ENCODE measurements at regions not wholly inside any gene's neighbourhood (a gene's known extent, or its start where the extent isn't known, plus 50 kb on each side); places are given as distances from the start of the nearest gene placed in this dataset.
"Not testable (repeated sequence)": the region's sequence is repeated elsewhere in the genome, so short reads cannot be mapped to it uniquely, and the experiment has no call there.

DNA sequence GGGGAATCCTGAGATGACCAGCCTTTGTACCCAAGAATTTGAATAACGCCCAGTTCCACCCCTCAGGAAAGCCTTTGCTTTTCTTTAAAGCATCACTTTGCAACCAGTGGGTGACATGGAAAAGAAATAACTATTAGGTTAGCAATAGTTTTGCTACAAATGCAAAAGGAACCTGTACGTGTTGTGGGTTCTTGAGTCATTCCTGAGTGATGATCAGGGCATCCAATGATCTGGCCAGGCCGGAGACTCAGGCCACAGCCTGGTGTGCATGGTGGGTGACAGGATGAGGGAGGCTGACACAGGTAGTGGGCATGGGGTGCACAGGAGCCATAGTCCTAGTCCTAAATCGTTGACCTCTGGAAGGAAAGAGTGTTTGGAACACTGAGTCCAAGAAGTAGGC is 321.4 kb upstream of the IL12A start:
- no peaks in the 10 kb centered on the region for H3K36me3 Mint-ChIP-seq
- H3K4me1 Mint-ChIP-seq = no peaks in the 10 kb centered on the region
- ATAC-seq = no peak
- H3K9me3 Mint-ChIP-seq = peaks cover 2% of the 10 kb centered on the region
- H3K27me3 Mint-ChIP-seq = no peaks in the 10 kb centered on the region
- H3K27ac Mint-ChIP-seq = no peak overlapping the region
- no peak overlapping the region for H3K4me3 Mint-ChIP-seq

GRCh38 chr3:159668461-159668860 is 320.2 kb upstream of the IL12A start:
- Mint-ChIP-seq H3K27me3 (no peaks in the 10 kb centered on the region), H3K4me3 (no peak overlapping the region), H3K4me1 (no peaks in the 10 kb centered on the region), H3K9me3 (no peaks in the 10 kb centered on the region), H3K36me3 (no peaks in the 10 kb centered on the region), H3K27ac (no peak overlapping the region)
- no peak for ATAC-seq

- Mint-ChIP-seq H3K4me3 (no peak overlapping the region), H3K27me3 (no peaks in the 10 kb centered on the region), H3K36me3 (no peaks in the 10 kb centered on the region), H3K4me1 (no peaks in the 10 kb centered on the region), H3K27ac (no peak overlapping the region), H3K9me3 (no peaks in the 10 kb centered on the region)
- ATAC-seq = no peak
Observed at GRCh38 chr3:159668990-159669476, 319.6 kb upstream of the IL12A start.

- H3K4me1 Mint-ChIP-seq = no peaks in the 10 kb centered on the region
- H3K27me3 Mint-ChIP-seq = no peaks in the 10 kb centered on the region
- H3K36me3 Mint-ChIP-seq = no peaks in the 10 kb centered on the region
- no peak overlapping the region for H3K4me3 Mint-ChIP-seq
- no peak for ATAC-seq
- no peak overlapping the region for H3K27ac Mint-ChIP-seq
- H3K9me3 Mint-ChIP-seq = no peaks in the 10 kb centered on the region
Observed at GRCh38 chr3:159669766-159670165, 318.9 kb upstream of the IL12A start.

- no peaks in the 10 kb centered on the region for H3K4me1 Mint-ChIP-seq
- no peak overlapping the region for H3K4me3 Mint-ChIP-seq
- no peaks in the 10 kb centered on the region for H3K27me3 Mint-ChIP-seq
- H3K9me3 Mint-ChIP-seq = no peaks in the 10 kb centered on the region
- H3K36me3 Mint-ChIP-seq = no peaks in the 10 kb centered on the region
- H3K27ac Mint-ChIP-seq = no peak overlapping the region
- ATAC-seq = no peak
Observed at GRCh38 chr3:159672728-159673688, 315.6 kb upstream of the IL12A start.

DNA sequence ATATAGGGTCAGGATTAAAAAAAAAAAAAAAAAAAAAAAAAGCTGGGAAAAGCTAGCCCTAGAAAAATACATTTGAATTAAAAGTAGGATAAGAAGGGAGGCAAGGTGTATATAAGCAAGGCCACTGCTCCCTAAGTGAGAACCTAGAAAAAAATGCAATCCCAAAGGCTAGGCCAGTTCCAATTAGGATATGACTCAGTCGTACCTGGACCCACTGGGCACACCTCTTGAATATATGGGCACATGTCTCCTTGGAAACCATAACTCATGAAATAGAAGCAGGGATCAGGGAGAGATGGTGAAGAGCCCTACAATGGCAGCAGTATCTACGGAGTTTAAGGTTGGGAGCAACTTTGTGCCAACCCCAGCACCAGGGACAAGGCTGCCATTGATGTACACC is 314.1 kb upstream of the IL12A start:
- ATAC-seq = no peak
- Mint-ChIP-seq H3K27me3 (no peaks in the 10 kb centered on the region), H3K27ac (no peak overlapping the region), H3K4me1 (no peaks in the 10 kb centered on the region), H3K9me3 (no peaks in the 10 kb centered on the region), H3K4me3 (no peak overlapping the region), H3K36me3 (no peaks in the 10 kb centered on the region)

- no peak overlapping the region for H3K4me3 Mint-ChIP-seq
- no peaks in the 10 kb centered on the region for H3K4me1 Mint-ChIP-seq
- no peak for ATAC-seq
- H3K27ac Mint-ChIP-seq = no peak overlapping the region
- H3K27me3 Mint-ChIP-seq = no peaks in the 10 kb centered on the region
- peaks cover 3% of the 10 kb centered on the region for H3K9me3 Mint-ChIP-seq
- H3K36me3 Mint-ChIP-seq = no peaks in the 10 kb centered on the region
Observed at GRCh38 chr3:159675285-159675684, 313.4 kb upstream of the IL12A start.

DNA sequence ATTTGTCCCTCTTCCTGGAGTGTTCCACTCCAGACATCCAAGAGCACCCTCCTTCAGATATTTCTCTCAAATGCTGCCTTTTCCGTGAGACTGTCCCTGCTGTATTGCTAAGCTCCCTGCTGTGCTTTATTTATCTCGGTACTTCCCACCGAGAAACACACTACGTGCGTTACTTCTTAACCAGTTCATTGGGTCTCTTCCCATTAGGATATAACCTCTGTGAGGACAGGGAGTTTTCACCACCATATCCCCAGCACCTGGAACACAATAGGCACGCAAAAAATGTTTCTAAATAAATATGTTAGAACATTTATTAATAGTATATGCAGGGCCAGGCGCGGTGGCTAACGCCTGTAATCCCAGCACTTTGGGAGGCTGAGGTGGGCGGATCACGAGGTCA is 308.7 kb upstream of the IL12A start:
- no peak overlapping the region for H3K27ac Mint-ChIP-seq
- peaks cover 5% of the 10 kb centered on the region for H3K9me3 Mint-ChIP-seq
- H3K36me3 Mint-ChIP-seq = no peaks in the 10 kb centered on the region
- no peaks in the 10 kb centered on the region for H3K4me1 Mint-ChIP-seq
- no peak overlapping the region for H3K4me3 Mint-ChIP-seq
- ATAC-seq = no peak
- H3K27me3 Mint-ChIP-seq = peaks cover 9% of the 10 kb centered on the region

DNA sequence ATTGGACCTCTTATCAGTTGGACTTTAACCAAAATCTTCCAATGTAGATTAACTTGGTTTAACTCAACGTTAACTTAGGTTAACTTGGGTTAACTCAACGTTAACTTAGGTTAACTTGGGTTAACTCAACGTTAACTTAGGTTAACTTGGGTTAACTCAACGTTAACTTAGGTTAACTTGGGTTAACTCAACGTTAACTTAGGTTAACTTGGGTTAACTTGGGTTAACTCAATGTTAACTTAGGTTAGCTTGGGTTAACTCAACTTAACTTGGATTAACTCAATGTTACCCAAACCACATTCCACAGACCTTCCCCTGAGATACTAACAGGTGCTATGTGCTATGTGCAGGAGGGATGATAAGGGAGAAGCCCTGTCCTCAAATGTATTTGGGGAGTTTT is 306.9 kb upstream of the IL12A start:
- H3K4me1 Mint-ChIP-seq, ATAC-seq: not testable (repeated sequence)

DNA sequence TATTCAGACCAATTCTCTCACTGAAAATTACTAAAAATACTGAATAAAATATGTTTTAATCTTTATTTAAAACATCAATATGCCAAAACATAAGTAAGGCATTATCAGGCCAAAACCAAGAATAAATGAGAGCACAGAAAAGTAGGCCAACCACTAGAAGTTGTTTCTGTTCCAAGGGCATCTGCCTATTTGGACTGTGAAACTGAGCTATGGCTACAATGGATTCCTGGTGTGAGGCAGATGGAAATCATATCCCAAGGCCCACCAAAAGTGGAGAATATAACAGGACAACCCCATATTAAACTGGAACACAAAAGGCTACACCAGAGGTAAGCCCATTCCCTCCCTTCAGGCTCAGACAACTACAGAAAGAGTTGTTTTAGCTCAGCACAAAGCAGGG is 302.8 kb upstream of the IL12A start:
- no peak for ATAC-seq
- Mint-ChIP-seq H3K9me3 (peaks cover 16% of the 10 kb centered on the region), H3K4me3 (no peak overlapping the region), H3K36me3 (no peaks in the 10 kb centered on the region), H3K27ac (no peak overlapping the region), H3K27me3 (peaks cover 9% of the 10 kb centered on the region), H3K4me1 (no peaks in the 10 kb centered on the region)

More for the DNA sequence above, 306.9 kb upstream of the IL12A start:
- H3K9me3 Mint-ChIP-seq, H3K36me3 Mint-ChIP-seq, H3K4me3 Mint-ChIP-seq, H3K27ac Mint-ChIP-seq, H3K27me3 Mint-ChIP-seq: not testable (repeated sequence)

GRCh38 chr3:159693226-159693625 is 295.4 kb upstream of the IL12A start:
- H3K4me3 Mint-ChIP-seq = no peak overlapping the region
- H3K36me3 Mint-ChIP-seq = no peaks in the 10 kb centered on the region
- peaks cover 7% of the 10 kb centered on the region for H3K9me3 Mint-ChIP-seq
- H3K4me1 Mint-ChIP-seq = no peaks in the 10 kb centered on the region
- H3K27ac Mint-ChIP-seq = no peak overlapping the region
- no peak for ATAC-seq
- no peaks in the 10 kb centered on the region for H3K27me3 Mint-ChIP-seq

DNA sequence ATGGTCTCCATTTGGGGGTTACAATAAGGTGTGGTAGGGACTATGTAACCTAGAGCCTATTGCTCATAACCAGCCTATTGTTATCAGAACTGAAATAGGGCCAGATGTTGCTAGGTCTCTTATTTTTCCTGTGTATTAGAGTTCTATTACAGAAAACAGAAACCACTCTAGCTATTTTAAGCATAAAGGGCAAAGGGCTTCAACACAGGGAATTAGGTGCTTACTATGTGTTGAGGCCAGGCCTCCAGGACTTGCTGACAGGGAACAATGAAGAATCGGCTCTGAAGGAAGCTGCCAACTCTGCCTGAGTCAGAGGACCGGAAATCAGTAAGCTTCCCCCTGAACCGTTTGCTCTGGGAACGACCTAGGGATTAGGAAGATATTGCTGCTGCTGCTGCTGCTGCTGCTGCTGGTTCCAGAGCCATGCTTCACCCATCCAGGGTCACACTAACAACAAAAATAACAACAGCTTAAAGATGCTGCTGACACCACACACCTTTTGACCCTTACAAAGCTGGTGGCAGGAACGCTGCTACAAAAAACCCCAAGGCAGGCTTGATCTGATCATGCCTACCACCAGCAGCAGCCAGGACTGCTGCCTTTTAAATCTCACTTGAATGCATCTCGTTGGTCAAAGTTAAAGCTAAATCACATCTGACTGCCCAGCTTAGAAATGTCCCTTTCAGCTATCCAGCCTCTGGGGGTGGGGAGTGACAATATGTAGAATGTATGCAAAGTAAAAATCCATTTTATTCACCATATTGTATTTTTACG is 276.9 kb upstream of the IL12A start:
- H3K9me3 Mint-ChIP-seq = peaks cover 6% of the 10 kb centered on the region
- no peak overlapping the region for H3K27ac Mint-ChIP-seq
- H3K4me1 Mint-ChIP-seq = no peaks in the 10 kb centered on the region
- no peak for ATAC-seq
- H3K27me3 Mint-ChIP-seq = peaks cover 9% of the 10 kb centered on the region
- H3K36me3 Mint-ChIP-seq = no peaks in the 10 kb centered on the region
- H3K4me3 Mint-ChIP-seq = no peak overlapping the region

- Mint-ChIP-seq H3K27ac (no peak overlapping the region), H3K27me3 (no peaks in the 10 kb centered on the region), H3K36me3 (no peaks in the 10 kb centered on the region), H3K4me3 (no peak overlapping the region), H3K4me1 (no peaks in the 10 kb centered on the region), H3K9me3 (no peaks in the 10 kb centered on the region)
- ATAC-seq = peak; percentile 20
Observed at GRCh38 chr3:159721324-159721723, 267.3 kb upstream of the IL12A start.

DNA sequence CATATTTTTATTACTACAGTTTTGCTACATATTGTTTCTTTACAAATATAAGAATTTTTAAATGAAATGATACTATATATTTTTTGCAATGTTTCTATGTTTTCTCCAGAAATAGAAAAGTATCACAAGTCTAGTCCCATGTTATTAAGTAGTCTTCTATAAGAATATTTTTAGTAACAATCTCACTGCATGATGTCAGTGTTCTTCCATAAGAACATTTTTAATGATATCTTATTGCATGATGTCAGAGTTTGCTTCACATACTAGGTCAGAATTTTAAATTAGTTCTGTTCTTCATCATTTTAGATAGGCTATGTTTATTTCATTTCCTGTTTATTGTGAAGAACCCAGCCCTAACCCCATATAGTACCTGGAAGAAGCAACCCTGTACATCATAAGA is 265.3 kb upstream of the IL12A start:
- Mint-ChIP-seq H3K4me1 (no peaks in the 10 kb centered on the region), H3K9me3 (no peaks in the 10 kb centered on the region), H3K36me3 (no peaks in the 10 kb centered on the region), H3K4me3 (no peak overlapping the region), H3K27ac (no peak overlapping the region), H3K27me3 (no peaks in the 10 kb centered on the region)
- ATAC-seq = no peak

- Mint-ChIP-seq H3K27me3 (no peaks in the 10 kb centered on the region), H3K4me3 (no peak overlapping the region), H3K9me3 (no peaks in the 10 kb centered on the region), H3K27ac (no peak overlapping the region), H3K36me3 (no peaks in the 10 kb centered on the region), H3K4me1 (no peaks in the 10 kb centered on the region)
- no peak for ATAC-seq
Observed at GRCh38 chr3:159724627-159725026, 264.0 kb upstream of the IL12A start.

Measured in stimulated activated memory B cell treated with anti-CD40 and anti-IgM and Interleukin-4, amounts not matched to agents 10 μg/mL and 1 μg/mL and 100 μg/mL, for 72 hours (primary cell).